A673 (cell line): ENCODE measurements at regions not wholly inside any gene's neighbourhood (a gene's known extent, or its start where the extent isn't known, plus 50 kb on each side); places are given as distances from the start of the nearest gene placed in this dataset.
"Not testable (repeated sequence)": the region's sequence is repeated elsewhere in the genome, so short reads cannot be mapped to it uniquely, and the experiment has no call there.

Source experiments
- BruUV-seq: library from RNA; stranded (reverse); fragments of 400-500 nt; replicated peaks from 2 replicates; lab custom pipeline; 2021; lab: Mats Ljungman, UMichigan
- CTCF ChIA-PET: fragments of 300-600 bp; sonication (Branson Sonifier 250); formaldehyde crosslinking; loops from one replicate; lab custom pipeline; 2022; ENCODE audit warnings: antibody characterized with exemption; lab: Charles Lee
- POLR2A ChIA-PET: fragments of 300-600 bp; sonication (Branson Sonifier 250); formaldehyde crosslinking; loops from one replicate; lab custom pipeline; 2022; ENCODE audit warnings: antibody characterized with exemption; ENCODE audit not compliant: low non-redundant PET; lab: Charles Lee
- DNase-seq: peaks from one replicate; pipeline ENCODE4 v3.0.0-alpha.2; 2015; ENCODE audit warnings: low spot score
- H3K27ac ChIP-seq: fragments of 200-600 bp; sonication (generic); 2 replicates; pipeline ENCODE4 v1.5.1; 2016; ENCODE audit warnings: mixed run types, low read depth, mild to moderate bottlenecking, mixed read lengths, antibody characterized with exemption, low read length; ENCODE audit not compliant: poor library complexity, severe bottlenecking
- H3K27me3 ChIP-seq: fragments of 200-600 bp; sonication (generic); replicated peaks from 2 replicates; pipeline ENCODE4 v1.6.1; 2017; ENCODE audit warnings: mixed run types, low read depth, mild to moderate bottlenecking, mixed read lengths, antibody characterized with exemption, low read length; ENCODE audit not compliant: insufficient read depth, poor library complexity
- H3K36me3 ChIP-seq: fragments of 200-600 bp; sonication (generic); 2 replicates; pipeline ENCODE4 v1.6.1; 2016; ENCODE audit warnings: mixed run types, mild to moderate bottlenecking, mixed read lengths, antibody characterized with exemption, low read length; ENCODE audit not compliant: insufficient read depth, poor library complexity, severe bottlenecking
- H3K4me1 ChIP-seq: fragments of 200-600 bp; sonication (generic); 2 replicates; pipeline ENCODE4 v1.6.1; 2017; ENCODE audit warnings: mixed run types, mild to moderate bottlenecking, mixed read lengths, antibody characterized with exemption, low read length; ENCODE audit not compliant: insufficient read depth, poor library complexity, severe bottlenecking
- H3K4me3 ChIP-seq: fragments of 200-600 bp; sonication (generic); 2 replicates; pipeline ENCODE4 v1.5.1; 2016; ENCODE audit warnings: low read depth, mixed run types, mild to moderate bottlenecking, mixed read lengths, low read length; ENCODE audit not compliant: poor library complexity, severe bottlenecking
- H3K9me3 ChIP-seq: fragments of 200-600 bp; sonication (generic); 2 replicates; pipeline ENCODE4 v1.6.1; 2016; ENCODE audit warnings: mixed run types, low read depth, mild to moderate bottlenecking, mixed read lengths, antibody characterized with exemption, low read length; ENCODE audit not compliant: poor library complexity, severe bottlenecking
- EZH2 ChIP-seq: fragments of 200-600 bp; sonication (generic); IDR thresholded peaks from 2 replicates; pipeline ENCODE4 v1.6.1; 2017; ENCODE audit warnings: borderline replicate concordance, low read depth, mild to moderate bottlenecking, mixed read lengths, antibody characterized with exemption, low read length; ENCODE audit not compliant: poor library complexity, severe bottlenecking
- intact Hi-C: fragments of 100-400 bp; cut with micrococcal nuclease; formaldehyde crosslinking; loops from one replicate; pipeline ENCODE4 v1.10.0; 2022; ENCODE audit not compliant: unreplicated experiment
- TF ChIP-seq, protein P1 (sequence below): fragments of 300-800, 200-600 bp; sonication (generic); conservative IDR thresholded peaks from 2 replicates; pipeline ENCODE4 v1.5.1; 2017; ENCODE audit warnings: low read depth, mild to moderate bottlenecking, antibody characterized with exemption, low read length, moderate library complexity, mixed read lengths

DNA sequence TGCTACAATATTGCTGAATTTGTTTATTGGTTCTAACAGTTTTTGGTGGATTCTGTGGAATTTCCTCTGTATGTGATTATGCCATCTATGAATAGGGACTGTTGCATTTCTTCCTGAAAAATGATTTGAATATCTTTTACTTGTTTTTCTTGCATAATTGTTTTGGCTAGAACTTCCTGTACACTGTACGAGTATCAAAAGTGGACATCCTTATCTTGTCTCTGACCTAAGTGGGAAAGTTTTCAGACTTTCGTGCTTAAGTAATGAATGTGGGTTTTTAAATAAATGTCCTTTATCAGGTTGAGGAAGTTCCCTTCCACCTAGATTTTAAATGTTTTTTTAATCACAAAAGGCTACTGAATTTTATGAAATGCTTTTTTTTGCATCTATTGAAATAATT lies 203.8 kb upstream of the ATP10A start:
- H3K4me1 ChIP-seq, result no peaks in the 10 kb centered on the region
- POLR2A ChIA-PET, result no interaction called here
- H3K36me3 ChIP-seq, result no peaks in the 10 kb centered on the region
- CTCF ChIA-PET, result no interaction called here
- no peak for DNase-seq
- H3K9me3 ChIP-seq, result peaks cover 36% of the 10 kb centered on the region
- TF ChIP-seq EZH2, result no peak
- TF ChIP-seq, protein P1, sequence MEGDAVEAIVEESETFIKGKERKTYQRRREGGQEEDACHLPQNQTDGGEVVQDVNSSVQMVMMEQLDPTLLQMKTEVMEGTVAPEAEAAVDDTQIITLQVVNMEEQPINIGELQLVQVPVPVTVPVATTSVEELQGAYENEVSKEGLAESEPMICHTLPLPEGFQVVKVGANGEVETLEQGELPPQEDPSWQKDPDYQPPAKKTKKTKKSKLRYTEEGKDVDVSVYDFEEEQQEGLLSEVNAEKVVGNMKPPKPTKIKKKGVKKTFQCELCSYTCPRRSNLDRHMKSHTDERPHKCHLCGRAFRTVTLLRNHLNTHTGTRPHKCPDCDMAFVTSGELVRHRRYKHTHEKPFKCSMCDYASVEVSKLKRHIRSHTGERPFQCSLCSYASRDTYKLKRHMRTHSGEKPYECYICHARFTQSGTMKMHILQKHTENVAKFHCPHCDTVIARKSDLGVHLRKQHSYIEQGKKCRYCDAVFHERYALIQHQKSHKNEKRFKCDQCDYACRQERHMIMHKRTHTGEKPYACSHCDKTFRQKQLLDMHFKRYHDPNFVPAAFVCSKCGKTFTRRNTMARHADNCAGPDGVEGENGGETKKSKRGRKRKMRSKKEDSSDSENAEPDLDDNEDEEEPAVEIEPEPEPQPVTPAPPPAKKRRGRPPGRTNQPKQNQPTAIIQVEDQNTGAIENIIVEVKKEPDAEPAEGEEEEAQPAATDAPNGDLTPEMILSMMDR, result no peak
- no peaks in the 10 kb centered on the region for H3K27me3 ChIP-seq
- H3K27ac ChIP-seq, result no peak overlapping the region
- H3K4me3 ChIP-seq, result no peak overlapping the region
- intact Hi-C loops, result no loop called here
- BruUV-seq, result no TSS peak

DNA sequence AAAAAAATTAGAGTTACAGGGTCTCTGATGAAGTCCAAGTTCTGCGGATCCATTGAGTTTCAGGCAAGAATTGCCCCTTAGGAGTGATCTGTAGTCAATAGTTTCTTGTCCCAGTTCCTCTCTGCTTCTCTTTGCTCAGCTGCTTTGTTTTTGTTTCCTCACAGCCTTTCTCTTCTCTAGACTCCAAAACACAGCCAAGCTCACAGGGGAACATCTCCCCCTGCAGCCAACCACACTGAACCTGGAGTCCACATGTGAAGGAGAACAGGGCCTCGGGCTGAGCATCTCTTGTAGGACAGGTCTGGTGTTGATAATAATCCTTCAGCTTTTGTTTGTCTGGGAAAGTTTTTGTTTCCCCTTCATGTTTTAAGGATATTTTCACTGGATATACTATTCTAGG lies 202.6 kb upstream of the ATP10A start:
- Histone ChIP-seq H3K9me3 (peaks cover 33% of the 10 kb centered on the region), H3K27me3 (no peaks in the 10 kb centered on the region), H3K4me1 (no peaks in the 10 kb centered on the region), H3K36me3 (no peaks in the 10 kb centered on the region), H3K4me3 (no peak overlapping the region), H3K27ac (no peak overlapping the region)
- POLR2A ChIA-PET, result no interaction called here
- CTCF ChIA-PET, result no interaction called here
- no peak for DNase-seq
- intact Hi-C loops, result no loop called here
- TF ChIP-seq EZH2, result no peak
- TF ChIP-seq, protein P1, result no peak
- no TSS peak for BruUV-seq

DNA sequence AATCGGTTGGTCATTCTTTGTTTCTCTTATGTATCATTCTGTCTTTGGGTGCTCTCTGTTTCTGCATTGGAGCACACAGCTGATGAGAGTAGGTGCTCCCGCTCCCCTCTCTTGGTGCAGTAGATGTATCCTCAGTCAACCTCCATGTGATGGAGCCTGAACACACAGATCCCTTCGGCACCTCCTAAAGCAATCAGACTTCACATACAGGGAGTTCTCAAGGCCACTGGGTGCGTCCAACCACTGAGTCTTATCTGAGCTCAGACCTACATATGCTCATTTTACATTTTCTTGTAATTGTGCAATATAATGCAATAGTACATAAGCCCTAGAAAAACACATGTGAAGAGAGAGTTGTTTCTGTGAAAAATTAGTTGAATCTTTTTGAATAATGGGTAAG lies 198.1 kb upstream of the ATP10A start:
- Histone ChIP-seq H3K36me3 (no peaks in the 10 kb centered on the region), H3K9me3 (peaks cover 24% of the 10 kb centered on the region), H3K4me3 (no peak overlapping the region), H3K27ac (no peak overlapping the region), H3K4me1 (no peaks in the 10 kb centered on the region), H3K27me3 (no peaks in the 10 kb centered on the region)
- POLR2A ChIA-PET, result no interaction called here
- intact Hi-C loops, result no loop called here
- no TSS peak for BruUV-seq
- TF ChIP-seq EZH2, result no peak
- TF ChIP-seq, protein P1, result no peak
- CTCF ChIA-PET, result no interaction called here
- DNase-seq, result no peak

DNA sequence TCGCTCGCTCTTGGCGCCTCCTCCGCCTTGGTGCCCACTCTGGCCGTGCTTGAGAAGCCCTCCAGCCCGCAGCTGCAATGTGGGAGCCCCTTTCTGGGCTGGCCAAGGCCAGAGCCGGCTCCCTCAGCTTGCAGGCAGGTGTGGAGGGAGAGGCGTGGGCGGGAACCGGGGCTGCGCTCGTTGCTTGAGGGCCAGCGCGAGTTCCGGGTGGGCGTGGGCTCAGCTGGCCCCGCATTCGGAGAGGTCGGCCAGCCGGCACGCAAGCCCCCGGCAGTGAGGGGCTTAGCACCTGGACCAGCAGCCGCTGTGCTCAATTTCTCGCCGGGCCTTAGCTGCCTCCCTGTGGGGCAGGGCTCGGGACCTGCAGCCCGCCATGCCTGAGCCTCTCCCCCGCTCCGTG lies 193.6 kb upstream of the ATP10A start:
- H3K36me3 ChIP-seq, POLR2A ChIA-PET, BruUV-seq, H3K4me1 ChIP-seq, H3K27me3 ChIP-seq, intact Hi-C loops, DNase-seq, H3K4me3 ChIP-seq, CTCF ChIA-PET, H3K27ac ChIP-seq: not testable (repeated sequence)
- H3K9me3 ChIP-seq, result peaks cover 34% of the 10 kb centered on the region
